HL-60 (cell line): ENCODE measurements at regions not wholly inside any gene's neighbourhood (a gene's known extent, or its start where the extent isn't known, plus 50 kb on each side); places are given as distances from the start of the nearest gene placed in this dataset.
"Not testable (repeated sequence)": the region's sequence is repeated elsewhere in the genome, so short reads cannot be mapped to it uniquely, and the experiment has no call there.

ENCODE experiments used
- DNase-seq, 2 experiments: peaks; one replicate each; pipeline ENCODE4 v3.0.0-alpha.2; 2010 to 2020; ENCODE audit warnings: low read depth in 1 of 2, low spot score in 1 of 2
- H3K27ac ChIP-seq: fragments of 250-450 bp; sonication (Bioruptor Pico); replicated peaks from 2 replicates; pipeline ENCODE4 v1.5.1; 2020; ENCODE audit warnings: mild to moderate bottlenecking, moderate library complexity
- H3K27me3 ChIP-seq: fragments of 250-450 bp; sonication (Bioruptor Pico); 2 replicates; pipeline ENCODE4 v1.5.1; 2021; ENCODE audit warnings: mild to moderate bottlenecking, moderate library complexity; ENCODE audit not compliant: insufficient read depth, poor library complexity, severe bottlenecking
- H3K4me3 ChIP-seq: replicated peaks from 2 replicates; pipeline ENCODE4 v1.5.1; 2011; ENCODE audit warnings: mild to moderate bottlenecking, control low read depth, low read length; ENCODE audit not compliant: insufficient read depth
- GABPA ChIP-seq: IDR thresholded peaks from 2 replicates; pipeline ENCODE4 v1.6.1; 2012; ENCODE audit warnings: low read depth
- POLR2AphosphoS5 ChIP-seq: IDR thresholded peaks from 2 replicates; pipeline ENCODE4 v1.6.1; 2012; ENCODE audit warnings: low read depth
- REST ChIP-seq: IDR thresholded peaks from 2 replicates; pipeline ENCODE4 v1.6.1; 2012; ENCODE audit warnings: low read depth; ENCODE audit not compliant: insufficient replicate concordance
- SPI1 ChIP-seq: IDR thresholded peaks from 2 replicates; pipeline ENCODE4 v1.6.1; 2012; ENCODE audit warnings: low read depth, mild to moderate bottlenecking, borderline replicate concordance
- TF ChIP-seq, protein P1 (sequence below): IDR thresholded peaks from one replicate; pipeline ENCODE4 v1.5.1; 2011; ENCODE audit warnings: low read length, control low read depth, inconsistent platforms; ENCODE audit not compliant: insufficient read depth

- TF ChIP-seq REST = no peak
- TF ChIP-seq, protein P1, sequence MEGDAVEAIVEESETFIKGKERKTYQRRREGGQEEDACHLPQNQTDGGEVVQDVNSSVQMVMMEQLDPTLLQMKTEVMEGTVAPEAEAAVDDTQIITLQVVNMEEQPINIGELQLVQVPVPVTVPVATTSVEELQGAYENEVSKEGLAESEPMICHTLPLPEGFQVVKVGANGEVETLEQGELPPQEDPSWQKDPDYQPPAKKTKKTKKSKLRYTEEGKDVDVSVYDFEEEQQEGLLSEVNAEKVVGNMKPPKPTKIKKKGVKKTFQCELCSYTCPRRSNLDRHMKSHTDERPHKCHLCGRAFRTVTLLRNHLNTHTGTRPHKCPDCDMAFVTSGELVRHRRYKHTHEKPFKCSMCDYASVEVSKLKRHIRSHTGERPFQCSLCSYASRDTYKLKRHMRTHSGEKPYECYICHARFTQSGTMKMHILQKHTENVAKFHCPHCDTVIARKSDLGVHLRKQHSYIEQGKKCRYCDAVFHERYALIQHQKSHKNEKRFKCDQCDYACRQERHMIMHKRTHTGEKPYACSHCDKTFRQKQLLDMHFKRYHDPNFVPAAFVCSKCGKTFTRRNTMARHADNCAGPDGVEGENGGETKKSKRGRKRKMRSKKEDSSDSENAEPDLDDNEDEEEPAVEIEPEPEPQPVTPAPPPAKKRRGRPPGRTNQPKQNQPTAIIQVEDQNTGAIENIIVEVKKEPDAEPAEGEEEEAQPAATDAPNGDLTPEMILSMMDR = no peak
- TF ChIP-seq POLR2AphosphoS5 = no peak
- TF ChIP-seq SPI1 = no peak
- no peak for TF ChIP-seq GABPA
- no peak overlapping the region for H3K27ac ChIP-seq
- H3K4me3 ChIP-seq = no peak overlapping the region
- no peak for DNase-seq
- no peaks in the 10 kb centered on the region for H3K27me3 ChIP-seq
These were observed 136.8 kb downstream of the DACT1 start for GRCh38 chr14:58774531-58774930.

GRCh38 chr14:58775130-58775529, 137.4 kb downstream of the DACT1 start:
- H3K27ac ChIP-seq, H3K27me3 ChIP-seq, H3K4me3 ChIP-seq, DNase-seq: not testable (repeated sequence)

GRCh38 chr14:58776516-58776915, 138.8 kb downstream of the DACT1 start:
- TF ChIP-seq, protein P1 = no peak
- TF ChIP-seq GABPA (no peak), SPI1 (no peak), REST (no peak)
- Histone ChIP-seq H3K27ac (no peak overlapping the region), H3K4me3 (no peak overlapping the region), H3K27me3 (no peaks in the 10 kb centered on the region)
- no peak for DNase-seq

DNA sequence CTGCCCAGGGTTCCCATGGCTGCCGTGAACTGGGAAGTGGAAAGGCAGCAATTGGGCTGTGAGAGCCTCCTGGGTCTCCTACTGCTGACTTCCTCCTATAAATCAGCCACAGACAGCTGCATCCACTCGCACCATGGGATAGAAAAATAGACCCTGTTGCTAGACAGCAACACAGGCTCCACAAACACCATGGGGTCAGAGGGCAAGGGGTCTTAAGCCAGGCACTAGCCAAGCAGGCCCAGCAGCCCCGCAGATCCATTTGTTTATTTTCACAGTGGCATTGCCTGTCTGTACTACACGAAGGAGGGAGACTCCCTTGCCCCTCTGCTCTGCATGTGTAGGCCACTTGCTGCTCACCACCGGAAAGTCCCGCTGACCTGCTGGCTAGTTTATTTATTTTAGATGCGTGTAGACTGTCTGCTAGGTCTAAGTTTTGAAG, 139.8 kb downstream of the DACT1 start:
- DNase-seq = no peak
- Histone ChIP-seq H3K27ac (no peak overlapping the region), H3K4me3 (no peak overlapping the region), H3K27me3 (no peaks in the 10 kb centered on the region)
- TF ChIP-seq SPI1 = 0 out of 2 replicates have a peak, but pooled peaks have one; percentile 7
- no peak for TF ChIP-seq POLR2AphosphoS5

GRCh38 chr14:58778202-58778601, 140.4 kb downstream of the DACT1 start:
- Histone ChIP-seq H3K27ac (no peak overlapping the region), H3K4me3 (no peak overlapping the region), H3K27me3 (no peaks in the 10 kb centered on the region)
- DNase-seq = no peak
- no peak for TF ChIP-seq REST
- no peak for TF ChIP-seq GABPA
- no peak for TF ChIP-seq SPI1
- TF ChIP-seq, protein P1 = no peak
- no peak for TF ChIP-seq POLR2AphosphoS5
